NCI-H510A treated with DMSO at 0.1 percent for 48 hours (cell line): ENCODE measurements at regions not wholly inside any gene's neighbourhood (a gene's known extent, or its start where the extent isn't known, plus 50 kb on each side); places are given as distances from the start of the nearest gene placed in this dataset.

Experiments
- DNase-seq: peaks from one replicate; lab custom pipeline; 2025; lab: John Stamatoyannopoulos, UW

- DNase-seq = no peak
Observed at GRCh38 chr11:8740129-8740528, 57.5 kb downstream of the RPL27A start.

DNA sequence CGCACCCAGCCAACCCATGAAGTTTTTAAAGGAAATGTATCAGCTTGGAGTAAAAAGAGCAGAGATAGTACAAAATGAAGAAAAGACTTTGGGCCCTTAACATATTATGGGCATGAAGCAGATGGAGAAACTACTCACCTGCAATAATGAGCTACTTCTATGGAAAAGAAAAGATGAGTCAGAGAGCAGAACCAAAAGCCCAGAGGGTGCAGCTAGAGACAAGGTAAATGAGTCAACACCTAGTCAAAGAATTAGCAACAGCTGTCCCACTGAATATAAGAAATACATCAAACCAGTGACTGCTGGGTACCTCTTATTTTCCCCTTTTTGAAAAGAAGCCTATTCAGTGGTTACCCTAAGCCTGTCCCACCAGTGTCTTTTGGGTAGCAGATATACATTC is 61.8 kb downstream of the RPL27A start:
- no peak for DNase-seq

DNA sequence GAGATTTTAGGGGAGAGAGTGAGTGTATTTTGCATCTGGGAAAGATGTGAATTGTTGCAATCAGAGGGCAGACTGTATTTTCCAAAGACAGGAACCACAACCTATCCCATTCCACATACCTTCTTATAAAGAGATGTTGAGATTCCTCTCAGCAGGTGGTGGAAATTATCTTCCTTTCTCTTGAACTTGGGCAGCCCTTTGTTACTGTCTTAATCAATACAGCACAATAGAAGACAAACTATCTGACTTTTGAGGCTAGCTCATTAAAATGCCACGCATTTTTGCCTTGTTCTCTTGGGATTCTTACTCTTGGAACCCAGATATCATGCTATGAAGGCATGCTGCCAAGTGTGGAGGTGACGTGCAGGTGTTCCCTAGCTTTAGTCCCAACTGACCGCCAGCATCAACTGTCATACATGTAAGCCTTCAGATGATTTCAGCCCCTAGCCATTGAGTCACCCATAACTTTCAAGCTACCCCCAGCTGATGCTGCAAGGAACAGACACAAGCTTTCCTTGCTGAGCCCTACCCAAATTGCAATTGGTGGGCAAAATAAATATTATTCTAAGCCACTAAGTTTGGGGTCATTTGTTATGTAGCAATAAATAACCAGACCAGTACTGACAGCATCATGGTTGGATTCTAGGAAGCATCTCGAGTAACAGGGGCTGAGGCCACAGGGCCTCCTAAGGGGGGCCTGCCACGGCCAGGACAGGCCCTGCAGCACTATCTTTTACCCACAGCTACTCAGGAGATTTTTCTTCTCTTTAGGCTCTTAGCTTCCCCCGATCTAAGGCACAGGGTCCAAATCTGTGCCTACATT is 63.0 kb downstream of the RPL27A start:
- no peak for DNase-seq

DNA sequence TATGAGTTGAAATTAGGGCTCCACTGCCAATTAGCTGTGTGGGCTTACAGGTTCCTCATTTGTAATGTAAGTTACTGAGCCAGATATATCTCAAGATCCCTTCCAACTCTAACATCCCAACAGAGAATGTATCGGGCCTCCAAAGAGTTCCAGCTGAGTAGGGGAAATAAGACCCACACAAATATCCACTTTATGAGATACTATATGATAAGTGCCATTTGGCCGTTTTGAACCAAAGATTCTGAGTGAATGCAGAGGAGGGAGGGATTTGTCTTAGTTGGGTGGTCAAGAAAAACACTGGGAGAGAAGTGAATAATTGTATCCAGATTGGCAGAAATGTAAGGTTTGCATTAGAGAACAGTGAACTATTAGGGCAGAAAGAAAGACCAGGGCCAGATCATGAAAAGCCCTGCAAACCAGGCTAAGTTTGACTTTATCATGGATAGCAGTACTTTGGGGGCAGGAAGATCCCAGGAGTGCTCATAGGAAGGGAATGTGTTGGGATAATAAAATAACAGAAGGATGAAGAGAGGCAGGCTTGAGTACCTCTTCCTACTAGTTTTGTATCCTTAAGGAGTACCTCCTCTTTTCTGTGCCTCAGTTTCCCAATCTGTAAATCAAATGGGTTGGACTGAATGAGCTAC is 63.9 kb downstream of the RPL27A start:
- no peak for DNase-seq

DNA sequence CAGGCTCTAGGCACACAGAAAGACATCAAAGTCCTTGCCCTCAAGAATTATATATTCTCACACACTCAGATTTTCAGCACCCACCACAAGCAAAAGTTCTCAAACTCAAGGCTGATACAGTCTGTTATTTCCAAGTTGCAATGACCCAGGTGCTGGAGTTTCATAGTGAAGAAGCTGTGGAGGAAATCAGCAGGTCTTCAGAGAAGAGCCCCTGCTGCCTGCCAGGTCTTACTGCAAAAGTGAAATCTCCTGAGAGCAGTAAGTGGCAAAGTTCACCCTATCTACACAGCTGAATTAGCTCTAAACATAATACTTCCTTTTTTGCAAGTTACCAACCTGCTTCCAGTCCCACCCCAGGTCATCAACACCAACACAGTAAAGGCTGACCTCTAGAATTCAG is 64.6 kb downstream of the RPL27A start:
- no peak for DNase-seq

DNA sequence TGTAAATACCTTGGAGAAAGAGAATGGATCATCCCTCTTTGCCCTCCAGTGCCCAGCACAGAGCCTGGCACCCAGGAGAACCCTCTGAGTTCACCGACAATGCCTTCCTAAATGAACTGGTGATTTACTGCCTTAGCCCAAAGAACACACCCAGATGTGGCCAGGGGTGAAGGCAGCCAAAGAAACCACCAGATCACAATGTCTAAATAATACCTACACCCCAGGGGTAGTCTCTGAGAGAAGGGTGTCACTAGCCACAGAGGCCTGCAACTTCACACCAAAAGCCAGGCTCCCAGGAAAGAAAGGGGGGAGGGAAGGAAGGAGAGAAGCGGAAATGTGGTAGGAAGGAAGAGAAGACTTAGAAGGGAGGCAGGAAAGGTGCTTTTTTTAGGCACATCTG is 65.7 kb downstream of the RPL27A start:
- DNase-seq = no peak

GRCh38 chr11:8749202-8749601 is 66.6 kb downstream of the RPL27A start:
- no peak for DNase-seq

DNA sequence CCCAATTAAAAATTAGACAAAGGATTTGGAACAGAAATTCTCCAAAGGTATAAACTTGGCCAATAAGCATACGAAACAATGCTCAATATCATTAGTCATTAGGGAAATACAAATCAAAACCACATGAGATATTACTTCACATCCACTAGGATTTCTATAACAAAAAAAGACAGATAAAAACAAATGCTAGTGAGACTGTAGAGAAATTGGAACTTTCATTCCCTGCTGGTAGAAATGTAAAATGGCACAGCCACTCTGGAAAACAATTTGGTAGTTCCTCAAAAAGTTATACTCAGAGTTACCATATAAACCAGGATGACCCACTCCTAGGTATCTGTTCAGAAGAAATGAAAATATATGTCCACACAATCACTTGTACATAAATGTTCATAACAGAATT is 71.6 kb downstream of the RPL27A start:
- DNase-seq = no peak

- DNase-seq = no peak
Observed at GRCh38 chr11:8756201-8756600, 73.6 kb downstream of the RPL27A start.

GRCh38 chr11:8757047-8757446 is 74.5 kb downstream of the RPL27A start:
- no peak for DNase-seq

DNA sequence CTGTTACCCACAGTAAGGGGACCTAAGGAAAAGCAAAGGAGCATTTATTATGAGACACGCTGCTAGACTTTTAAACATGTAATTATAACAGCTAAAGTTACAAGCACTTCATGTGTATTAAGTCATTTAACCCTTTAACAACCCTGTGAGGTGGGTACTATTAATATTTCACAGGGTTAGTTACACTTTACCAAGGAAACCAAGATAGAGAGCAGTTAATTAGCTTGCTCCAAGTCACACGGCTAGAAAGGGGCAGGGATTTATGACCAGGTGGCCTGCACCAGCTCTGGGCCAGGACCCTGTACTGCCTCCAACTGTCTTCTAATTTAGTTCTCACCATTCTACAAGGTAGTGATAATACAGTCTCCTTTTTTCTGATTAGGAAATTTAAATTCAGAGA is 74.9 kb downstream of the RPL27A start:
- no peak for DNase-seq

DNA sequence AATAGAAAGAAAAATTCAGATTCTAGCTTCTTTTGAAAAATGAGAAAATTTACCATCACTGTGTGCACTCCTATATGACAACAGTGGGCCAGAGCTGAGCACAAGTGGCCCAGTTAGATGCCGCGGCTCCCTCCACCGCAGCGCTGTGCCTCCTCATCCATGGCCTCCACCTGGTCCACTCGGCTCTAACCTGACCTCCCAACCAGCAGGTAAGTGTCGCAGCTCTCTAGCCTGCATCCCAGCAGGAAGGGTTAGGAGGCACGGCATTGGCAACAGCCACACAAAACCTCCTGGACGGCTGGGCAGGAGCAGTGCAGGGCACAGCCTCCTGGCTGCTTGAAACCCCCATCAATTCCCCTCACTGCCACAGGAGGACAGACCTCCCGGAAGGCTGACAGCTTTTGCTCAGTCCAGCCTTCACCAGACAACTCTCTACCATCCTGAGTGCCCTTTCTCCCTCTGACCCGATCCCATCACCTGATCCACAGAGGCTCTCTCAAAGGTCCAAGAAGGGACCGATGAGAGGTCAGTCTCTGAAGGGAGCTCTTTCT is 76.1 kb downstream of the RPL27A start:
- DNase-seq = no peak

DNA sequence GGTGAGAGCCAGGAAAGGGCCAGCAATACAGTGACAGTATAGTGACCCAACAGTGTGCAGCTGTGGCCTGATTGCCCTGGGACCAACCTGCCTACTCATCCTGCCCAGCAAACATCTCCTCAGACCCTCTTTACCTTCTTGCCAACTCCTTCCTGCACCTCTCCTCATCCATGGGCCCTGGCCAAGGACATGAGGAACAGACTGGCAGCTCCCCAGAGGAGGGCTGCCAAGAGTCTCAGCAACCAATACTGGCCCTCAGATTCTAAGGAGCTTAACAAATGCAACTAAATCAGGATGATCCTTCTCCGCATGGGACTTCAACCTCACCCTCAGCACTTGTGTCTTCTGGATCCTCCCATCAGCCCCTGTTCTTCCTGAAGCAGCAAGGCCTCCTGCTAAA is 77.0 kb downstream of the RPL27A start:
- no peak for DNase-seq

DNA sequence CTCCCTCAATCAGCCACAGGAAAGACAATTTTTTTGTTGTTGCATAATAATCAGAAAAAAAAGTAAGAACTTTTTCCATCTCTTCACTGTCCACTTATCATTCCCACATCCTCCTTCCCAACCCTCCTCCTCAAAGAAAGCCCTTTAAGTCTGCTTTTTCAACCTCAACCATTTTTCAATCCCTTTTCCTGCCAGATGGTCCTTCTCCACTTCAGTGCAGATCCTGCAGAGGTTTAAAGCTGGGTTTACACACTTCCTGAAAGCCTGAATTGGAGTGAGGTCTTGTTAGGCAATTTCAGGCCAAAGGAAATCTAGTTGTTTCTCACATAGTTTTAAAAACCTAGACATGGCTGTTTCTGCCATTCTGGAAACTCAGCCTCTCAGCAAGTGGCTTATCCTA is 78.3 kb downstream of the RPL27A start:
- no peak for DNase-seq

GRCh38 chr11:8763070-8763685 is 80.6 kb downstream of the RPL27A start:
- no peak for DNase-seq

DNA sequence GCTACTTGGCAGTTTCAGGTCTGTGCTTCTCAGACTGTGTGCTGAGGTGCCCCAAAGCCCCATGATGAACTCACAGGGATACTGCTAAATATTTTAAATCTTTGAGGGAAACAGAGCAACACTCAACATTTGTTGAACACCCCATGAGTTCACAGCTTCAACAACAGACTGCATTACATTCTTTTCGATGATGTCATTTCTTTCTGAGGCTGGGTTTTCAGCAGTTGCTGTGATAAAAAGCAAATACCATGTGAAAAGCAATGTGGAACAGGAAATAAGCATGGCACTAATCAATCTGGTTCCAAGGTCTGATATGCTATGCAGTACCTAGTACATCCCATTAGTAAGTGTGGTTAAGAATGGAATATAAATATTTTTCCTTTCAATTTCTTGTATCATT is 82.7 kb downstream of the RPL27A start:
- no peak for DNase-seq

DNA sequence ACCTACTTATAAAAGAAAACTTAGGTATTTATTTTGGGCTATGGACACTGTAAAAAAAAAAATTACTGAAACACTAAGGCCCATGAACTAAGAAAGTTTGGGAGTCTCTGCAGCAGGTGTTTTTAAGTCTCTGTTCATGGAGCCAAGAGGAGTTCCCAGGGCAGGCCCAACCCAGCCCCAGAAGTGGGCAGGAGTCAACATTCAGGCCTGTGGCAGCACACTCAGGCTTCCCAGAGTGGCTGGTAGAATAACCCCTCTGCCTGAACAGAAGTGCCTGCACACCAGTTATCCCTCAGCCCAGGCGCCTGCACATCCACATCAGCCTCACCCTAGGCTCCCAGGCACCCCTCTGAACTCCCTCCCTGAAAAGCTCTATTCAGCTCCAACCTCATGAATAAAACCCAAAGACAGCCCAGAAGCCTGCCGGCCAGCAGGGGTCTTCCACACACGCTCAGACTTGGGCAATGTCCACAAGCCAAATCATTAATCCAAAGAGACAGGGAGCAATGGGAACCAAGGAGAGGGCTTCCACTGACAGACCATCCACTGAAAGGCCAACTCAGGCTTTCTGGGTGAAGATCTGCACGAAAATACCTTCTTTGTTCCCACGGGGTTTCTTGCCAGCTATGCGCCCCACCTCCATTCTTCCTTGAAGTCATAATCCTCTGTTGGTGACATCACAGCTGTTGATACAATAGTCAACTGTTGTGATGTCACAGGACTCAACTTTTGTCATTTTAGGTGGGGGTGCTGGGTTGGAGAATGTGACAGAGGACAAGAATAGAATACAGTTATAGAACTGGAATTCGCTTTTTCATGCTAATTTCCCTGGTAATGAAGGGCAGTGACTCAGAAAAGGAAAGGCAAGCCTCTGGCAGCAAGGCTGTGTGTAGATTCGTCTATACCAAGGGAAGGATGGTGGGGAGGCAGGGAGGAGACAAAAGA is 83.7 kb downstream of the RPL27A start:
- no peak for DNase-seq

GRCh38 chr11:8766988-8767374 is 84.4 kb downstream of the RPL27A start:
- DNase-seq = no peak

DNA sequence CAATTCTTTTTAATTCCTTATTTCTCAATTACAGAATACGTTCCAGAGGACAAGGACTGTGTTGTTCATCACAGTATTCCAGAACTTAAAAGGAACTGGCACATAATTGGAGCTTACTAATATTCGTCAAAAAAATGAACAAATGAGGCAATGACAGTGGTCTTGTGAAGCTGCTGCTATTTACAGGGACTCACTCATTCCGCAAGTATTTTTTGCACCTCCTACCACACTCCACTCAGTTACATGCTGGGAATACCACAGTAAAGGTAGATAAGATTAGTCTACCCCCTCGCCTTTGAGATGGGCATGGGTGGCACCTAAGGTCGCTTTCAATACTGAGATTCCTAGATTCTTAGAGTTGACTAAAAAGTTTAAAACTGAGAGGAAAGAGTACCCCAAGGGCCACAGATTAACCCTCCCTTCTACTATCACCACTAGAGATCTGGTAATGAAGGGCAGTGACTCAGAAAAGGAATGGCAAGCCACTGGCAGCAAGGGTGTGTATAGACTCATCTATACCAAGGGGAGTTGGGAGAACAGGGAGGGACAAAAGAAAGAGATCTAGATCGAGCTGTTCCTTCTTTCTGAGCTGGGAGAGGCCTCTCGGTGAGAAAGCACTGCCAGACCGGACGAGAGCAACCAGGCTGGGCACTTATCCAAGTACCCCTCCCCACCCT is 85.0 kb downstream of the RPL27A start:
- DNase-seq = no peak

DNA sequence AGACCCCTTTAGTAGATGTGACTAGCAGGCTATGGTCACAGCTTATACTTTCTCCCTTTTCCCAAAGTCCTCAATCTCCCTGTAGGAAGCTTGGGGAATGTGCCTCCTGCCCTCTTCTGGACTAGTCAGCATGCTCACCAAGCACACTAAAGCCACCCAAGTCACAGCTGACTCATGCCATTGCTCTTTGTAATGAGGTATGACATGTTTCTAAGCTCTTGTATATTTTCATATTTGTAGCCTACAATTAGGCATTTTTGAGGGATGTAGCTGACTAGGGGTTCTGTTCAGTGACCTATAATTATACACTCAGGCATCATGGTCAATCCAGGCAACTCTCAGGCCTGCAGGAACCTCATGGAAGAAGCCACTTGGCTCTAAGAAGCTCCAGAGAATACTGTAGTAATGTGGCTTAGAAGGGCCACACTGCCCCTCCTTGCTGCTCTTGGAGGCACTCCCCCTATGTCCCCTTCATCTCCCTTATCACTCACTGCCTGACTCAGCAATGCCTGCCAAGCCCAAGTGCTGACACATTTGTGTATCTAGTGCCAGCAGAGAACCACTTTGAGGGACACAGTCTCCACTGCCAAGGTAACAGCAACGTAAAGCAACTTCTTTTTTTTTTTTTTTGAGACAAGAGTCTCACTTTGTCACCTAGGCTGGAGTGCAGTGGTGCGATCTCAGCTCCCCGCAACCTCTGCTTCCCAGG is 86.2 kb downstream of the RPL27A start:
- no peak for DNase-seq
